Osteoblast (primary cell): ENCODE measurements at regions not wholly inside any gene's neighbourhood (a gene's known extent, or its start where the extent isn't known, plus 50 kb on each side); places are given as distances from the start of the nearest gene placed in this dataset.
A peak's percentile ranks its signal among the peaks of the same experiment; 100 is the strongest.

Experiments
- DNase-seq: peaks from one replicate; pipeline ENCODE4 v3.0.0; 2011; ENCODE audit warnings: low spot score, mixed read lengths; ENCODE audit not compliant: insufficient read length; ENCODE audit errors: missing footprints
- H2AFZ ChIP-seq: 2 replicates; pipeline ENCODE4 v1.6.0; 2011; ENCODE audit warnings: mild to moderate bottlenecking, low read length
- H3K27ac ChIP-seq: 2 replicates; pipeline ENCODE4 v1.5.1; 2011; ENCODE audit warnings: mild to moderate bottlenecking, low read depth, low read length, moderate library complexity
- H3K27me3 ChIP-seq: 2 replicates; pipeline ENCODE4 v1.6.0; 2012; ENCODE audit warnings: mild to moderate bottlenecking, control low read depth, inconsistent platforms, low read length, moderate library complexity; ENCODE audit not compliant: insufficient read depth
- H3K36me3 ChIP-seq: 2 replicates; pipeline ENCODE4 v1.5.1; 2011; ENCODE audit warnings: mild to moderate bottlenecking, low read length, control low read depth, moderate library complexity; ENCODE audit not compliant: insufficient read depth
- H3K4me1 ChIP-seq: 2 replicates; pipeline ENCODE4 v1.5.1; 2011; ENCODE audit warnings: mild to moderate bottlenecking, low read length, control low read depth, moderate library complexity; ENCODE audit not compliant: insufficient read depth
- H3K4me2 ChIP-seq: 2 replicates; pipeline ENCODE4 v1.6.0; 2011; ENCODE audit warnings: mild to moderate bottlenecking, low read length; ENCODE audit not compliant: insufficient read depth
- H3K4me3 ChIP-seq: fragments of 200-600 bp; sonication (generic); 3 replicates; pipeline ENCODE4 v1.5.1; 2012; ENCODE audit warnings: mild to moderate bottlenecking, low read length, inconsistent platforms; ENCODE audit not compliant: insufficient read depth
- H3K79me2 ChIP-seq: 2 replicates; pipeline ENCODE4 v1.6.0; 2012; ENCODE audit warnings: mild to moderate bottlenecking, low read length, control low read depth, inconsistent platforms; ENCODE audit not compliant: insufficient read depth
- H3K9me3 ChIP-seq: 2 replicates; pipeline ENCODE4 v1.5.1; 2011; ENCODE audit warnings: low read depth, low read length, control low read depth
- H4K20me1 ChIP-seq: 2 replicates; pipeline ENCODE4 v1.6.0; 2012; ENCODE audit warnings: mild to moderate bottlenecking, low read length, control low read depth; ENCODE audit not compliant: insufficient read depth
- TF ChIP-seq, protein P1 (sequence below): IDR thresholded peaks from 2 replicates; pipeline ENCODE4 v1.5.1; 2011; ENCODE audit warnings: mild to moderate bottlenecking, low read depth, low read length, moderate library complexity; ENCODE audit errors: extremely low read depth

DNA sequence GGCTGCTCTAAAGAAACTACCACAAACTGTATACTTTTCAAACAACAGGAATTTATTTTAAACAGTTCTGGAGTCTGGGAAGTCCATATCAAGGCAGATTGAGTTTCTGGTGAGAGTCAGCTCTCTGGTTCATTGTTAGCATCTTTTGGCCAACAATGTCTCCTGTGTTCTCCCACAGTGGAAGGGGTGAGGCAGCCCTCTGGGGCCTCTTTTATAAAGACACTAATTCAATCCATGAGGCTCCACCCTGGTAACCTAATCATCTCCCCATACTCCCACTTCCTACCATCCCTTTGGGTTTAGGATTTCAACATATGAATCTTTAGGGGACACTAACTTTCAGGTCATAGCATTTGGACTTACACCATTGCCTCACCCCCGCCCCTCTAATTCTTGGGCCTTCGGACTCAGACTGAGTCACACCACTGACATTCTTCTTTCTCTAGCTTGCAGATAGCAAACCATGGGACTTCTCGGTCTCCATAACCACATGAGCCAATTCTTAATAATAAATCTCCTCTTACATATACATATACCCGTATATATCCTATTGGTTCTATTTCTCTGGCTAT, 64.3 kb upstream of the ANTXRL start:
- TF ChIP-seq, protein P1, sequence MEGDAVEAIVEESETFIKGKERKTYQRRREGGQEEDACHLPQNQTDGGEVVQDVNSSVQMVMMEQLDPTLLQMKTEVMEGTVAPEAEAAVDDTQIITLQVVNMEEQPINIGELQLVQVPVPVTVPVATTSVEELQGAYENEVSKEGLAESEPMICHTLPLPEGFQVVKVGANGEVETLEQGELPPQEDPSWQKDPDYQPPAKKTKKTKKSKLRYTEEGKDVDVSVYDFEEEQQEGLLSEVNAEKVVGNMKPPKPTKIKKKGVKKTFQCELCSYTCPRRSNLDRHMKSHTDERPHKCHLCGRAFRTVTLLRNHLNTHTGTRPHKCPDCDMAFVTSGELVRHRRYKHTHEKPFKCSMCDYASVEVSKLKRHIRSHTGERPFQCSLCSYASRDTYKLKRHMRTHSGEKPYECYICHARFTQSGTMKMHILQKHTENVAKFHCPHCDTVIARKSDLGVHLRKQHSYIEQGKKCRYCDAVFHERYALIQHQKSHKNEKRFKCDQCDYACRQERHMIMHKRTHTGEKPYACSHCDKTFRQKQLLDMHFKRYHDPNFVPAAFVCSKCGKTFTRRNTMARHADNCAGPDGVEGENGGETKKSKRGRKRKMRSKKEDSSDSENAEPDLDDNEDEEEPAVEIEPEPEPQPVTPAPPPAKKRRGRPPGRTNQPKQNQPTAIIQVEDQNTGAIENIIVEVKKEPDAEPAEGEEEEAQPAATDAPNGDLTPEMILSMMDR = no peak
- Histone ChIP-seq H3K27ac (no peak overlapping the region), H3K79me2 (no peaks in the 10 kb centered on the region), H3K4me1 (no peaks in the 10 kb centered on the region), H3K36me3 (no peaks in the 10 kb centered on the region), H4K20me1 (no peaks in the 10 kb centered on the region), H2AFZ (no peak overlapping the region), H3K9me3 (no peaks in the 10 kb centered on the region), H3K4me3 (no peak overlapping the region), H3K27me3 (no peaks in the 10 kb centered on the region), H3K4me2 (no peak overlapping the region)
- no peak for DNase-seq

DNA sequence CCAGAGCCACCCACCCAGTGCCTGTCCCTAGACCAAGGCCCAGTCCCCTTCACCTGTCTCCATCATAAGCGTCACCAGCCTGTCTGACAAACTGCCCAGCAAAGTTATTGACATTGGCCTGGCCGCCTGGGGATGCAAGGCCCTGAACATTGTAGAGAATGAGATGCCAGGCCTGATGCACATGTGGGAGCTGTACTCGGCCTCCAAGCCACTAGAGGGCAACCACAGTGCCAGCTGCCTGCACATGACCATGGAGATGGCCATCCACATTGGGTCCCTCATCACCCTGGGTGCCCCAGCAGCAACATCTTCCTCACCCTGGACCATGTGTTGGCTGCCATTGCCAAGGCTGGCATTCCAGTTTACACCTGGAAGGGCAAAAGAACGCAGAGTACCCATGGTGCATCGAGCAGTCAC, 63.7 kb upstream of the ANTXRL start:
- Histone ChIP-seq H3K4me2 (no peak overlapping the region), H3K27ac (no peak overlapping the region), H3K4me3 (no peak overlapping the region), H3K36me3 (no peaks in the 10 kb centered on the region), H3K79me2 (no peaks in the 10 kb centered on the region), H3K9me3 (no peaks in the 10 kb centered on the region), H3K4me1 (no peaks in the 10 kb centered on the region), H3K27me3 (no peaks in the 10 kb centered on the region), H4K20me1 (no peaks in the 10 kb centered on the region), H2AFZ (no peak overlapping the region)
- peak; percentile 73 for DNase-seq
- TF ChIP-seq, protein P1 = no peak

DNA sequence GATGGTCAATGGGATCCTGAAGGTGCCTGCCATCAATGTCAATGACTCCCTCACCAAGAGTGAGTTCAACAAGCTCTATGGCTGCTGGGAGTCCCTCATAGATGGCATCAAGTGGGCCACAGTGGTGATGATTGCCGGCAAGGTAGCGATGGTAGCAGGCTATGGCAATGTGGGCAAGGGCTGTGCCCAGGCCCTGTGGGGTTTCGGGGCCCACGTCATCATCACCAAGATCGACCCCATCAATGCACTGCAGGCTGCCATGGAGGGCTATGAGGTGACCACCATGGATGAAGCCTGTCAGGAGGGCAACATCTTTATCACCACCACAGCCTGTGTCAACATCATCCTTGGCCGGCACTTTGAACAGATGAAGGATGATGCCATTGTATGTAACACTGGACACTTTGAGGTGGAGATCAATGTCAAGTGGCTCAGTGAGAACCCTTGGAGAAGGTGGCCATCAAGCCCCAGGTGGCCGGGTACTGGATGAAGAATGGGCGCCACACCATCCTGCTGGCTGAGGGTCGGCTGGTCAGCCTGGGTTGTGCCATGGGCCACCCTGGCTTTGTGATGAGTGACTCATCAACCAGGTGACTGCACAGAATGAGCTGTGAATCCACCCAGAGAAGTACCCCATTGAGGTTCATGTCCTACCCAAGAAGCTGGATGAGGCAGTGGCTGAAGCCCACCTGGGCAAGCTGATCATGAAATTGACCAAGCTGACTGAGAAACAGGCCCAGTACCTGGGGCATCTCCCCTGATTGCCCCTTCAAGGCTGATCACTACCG, 63.0 kb upstream of the ANTXRL start:
- no peaks in the 10 kb centered on the region for H3K4me1 ChIP-seq
- no peak overlapping the region for H2AFZ ChIP-seq
- H3K4me2 ChIP-seq = no peak overlapping the region
- H4K20me1 ChIP-seq = no peaks in the 10 kb centered on the region
- H3K4me3 ChIP-seq = no peak overlapping the region
- no peaks in the 10 kb centered on the region for H3K79me2 ChIP-seq
- no peaks in the 10 kb centered on the region for H3K36me3 ChIP-seq
- H3K9me3 ChIP-seq = no peaks in the 10 kb centered on the region
- DNase-seq = no peak
- no peak overlapping the region for H3K27ac ChIP-seq
- no peaks in the 10 kb centered on the region for H3K27me3 ChIP-seq
- TF ChIP-seq, protein P1 = no peak

DNA sequence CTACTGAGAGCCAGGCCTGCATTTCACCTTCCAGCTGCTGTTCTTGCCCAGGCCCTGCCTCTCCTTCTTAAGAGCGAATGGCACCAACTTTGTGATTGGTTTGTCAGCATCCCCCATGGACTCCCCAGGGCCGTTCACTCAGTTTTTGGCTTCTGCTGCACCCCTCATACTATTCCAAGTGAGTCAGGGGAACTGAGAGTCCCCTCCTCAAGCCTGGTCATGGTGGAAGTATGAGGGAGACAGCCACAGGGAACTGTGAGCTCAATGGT, 62.4 kb upstream of the ANTXRL start:
- no peaks in the 10 kb centered on the region for H3K36me3 ChIP-seq
- TF ChIP-seq, protein P1 = no peak

More for the DNA sequence above, 62.4 kb upstream of the ANTXRL start:
- no peaks in the 10 kb centered on the region for H3K79me2 ChIP-seq
- H4K20me1 ChIP-seq = no peaks in the 10 kb centered on the region
- no peak overlapping the region for H3K27ac ChIP-seq
- no peaks in the 10 kb centered on the region for H3K4me1 ChIP-seq
- no peak for DNase-seq
- no peak overlapping the region for H3K4me3 ChIP-seq
- H3K27me3 ChIP-seq = no peaks in the 10 kb centered on the region
- no peak overlapping the region for H3K4me2 ChIP-seq
- no peaks in the 10 kb centered on the region for H3K9me3 ChIP-seq
- no peak overlapping the region for H2AFZ ChIP-seq
